ENCODE measurements at regions not wholly inside any gene's neighbourhood (a gene's known extent, or its start where the extent isn't known, plus 50 kb on each side); places are given as distances from the start of the nearest gene placed in this dataset.

GRCh38 chr7:81221527-81222217, 302.8 kb upstream of the SEMA3C start:
- Histone ChIP-seq H3K4me1 (ENCODE audit: insufficient read depth, low read length) (no peaks in the 10 kb centered on the region), H3K9me2 (replicated peaks; ENCODE audit: low read length) (no peaks in the 10 kb centered on the region), H4K20me1 (ENCODE audit: low read length) (no peaks in the 10 kb centered on the region), H3K79me2 (ENCODE audit: low read length) (no peaks in the 10 kb centered on the region), H3K4me2 (ENCODE audit: low read length) (no peak overlapping the region), H3K4me3 (ENCODE audit: low read length) (no peak overlapping the region), H3K9ac (ENCODE audit: low read length) (no peak overlapping the region), H3K27me3 (ENCODE audit: low read length) (no peaks in the 10 kb centered on the region), H3F3A (ENCODE audit: low read length, unreplicated experiment) (no peaks in the 10 kb centered on the region), H3K9me3 (ENCODE audit: low read length) (peaks cover 4% of the 10 kb centered on the region; the same call in 1 of the 2 replicates), H3K27ac (ENCODE audit: low read length) (no peak overlapping the region), H2AFZ (ENCODE audit: low read length) (no peak overlapping the region), H3K36me3 (ENCODE audit: low read depth, low read length) (no peaks in the 10 kb centered on the region)
- CTCF ChIA-PET = no interaction called here
- POLR2A ChIA-PET (ENCODE audit: unreplicated experiment) = no interaction called here
- ATAC-seq = no peak
- BruUV-seq (replicated peaks) = no TSS peak
- intact Hi-C loops (cut with micrococcal nuclease) = no loop called here
- DNase-seq = no peak
- TF ChIP-seq EZH2phosphoT487 (IDR thresholded peaks at IDR 0.05; ENCODE audit: borderline replicate concordance, low read length) = no peak
- no peak for TF ChIP-seq CTCF (conservative IDR thresholded peaks at IDR 0.05; ENCODE audit: low read depth, low read length)
- no peak for TF ChIP-seq EZH2 (IDR thresholded peaks at IDR 0.05; ENCODE audit: low read length, unreplicated experiment)

- no peak overlapping the region for H2AFZ ChIP-seq (ENCODE audit: low read length)
- CTCF ChIA-PET = no interaction called here
- H3F3A ChIP-seq (ENCODE audit: low read length, unreplicated experiment) = no peaks in the 10 kb centered on the region
- BruUV-seq (replicated peaks) = no TSS peak
- H3K9ac ChIP-seq (ENCODE audit: low read length) = no peak overlapping the region
- H3K4me2 ChIP-seq (ENCODE audit: low read length) = no peak overlapping the region
- H3K27me3 ChIP-seq (ENCODE audit: low read length) = no peaks in the 10 kb centered on the region
- POLR2A ChIA-PET (ENCODE audit: unreplicated experiment) = no interaction called here
- ATAC-seq = no peak
- H3K9me3 ChIP-seq (ENCODE audit: low read length) = no peaks in the 10 kb centered on the region
- no peaks in the 10 kb centered on the region for H3K36me3 ChIP-seq (ENCODE audit: low read depth, low read length)
- H3K27ac ChIP-seq (ENCODE audit: low read length) = no peak overlapping the region
- no peaks in the 10 kb centered on the region for H3K79me2 ChIP-seq (ENCODE audit: low read length)
- no peak overlapping the region for H3K4me3 ChIP-seq (ENCODE audit: low read length)
- no peaks in the 10 kb centered on the region for H3K9me2 ChIP-seq (replicated peaks; ENCODE audit: low read length)
- intact Hi-C loops (cut with micrococcal nuclease) = no loop called here
- no peak for DNase-seq
- H3K4me1 ChIP-seq (ENCODE audit: insufficient read depth, low read length) = no peaks in the 10 kb centered on the region
- no peaks in the 10 kb centered on the region for H4K20me1 ChIP-seq (ENCODE audit: low read length)
- TF ChIP-seq CTCF (conservative IDR thresholded peaks at IDR 0.05; ENCODE audit: low read depth, low read length) = no peak
- no peak for TF ChIP-seq EZH2 (IDR thresholded peaks at IDR 0.05; ENCODE audit: low read length, unreplicated experiment)
- no peak for TF ChIP-seq EZH2phosphoT487 (IDR thresholded peaks at IDR 0.05; ENCODE audit: borderline replicate concordance, low read length)
Measured at GRCh38 chr7:81218480-81219106, 299.7 kb upstream of the SEMA3C start.

- Histone ChIP-seq H3F3A (ENCODE audit: low read length, unreplicated experiment) (no peaks in the 10 kb centered on the region), H3K36me3 (ENCODE audit: low read depth, low read length) (no peaks in the 10 kb centered on the region), H3K9me3 (ENCODE audit: low read length) (no peaks in the 10 kb centered on the region), H3K9me2 (replicated peaks; ENCODE audit: low read length) (no peaks in the 10 kb centered on the region), H3K79me2 (ENCODE audit: low read length) (no peaks in the 10 kb centered on the region), H3K27ac (ENCODE audit: low read length) (no peak overlapping the region), H3K4me3 (ENCODE audit: low read length) (no peak overlapping the region), H3K9ac (ENCODE audit: low read length) (no peak overlapping the region), H2AFZ (ENCODE audit: low read length) (no peak overlapping the region), H3K4me2 (ENCODE audit: low read length) (no peak overlapping the region), H3K27me3 (ENCODE audit: low read length) (no peaks in the 10 kb centered on the region), H4K20me1 (ENCODE audit: low read length) (no peaks in the 10 kb centered on the region), H3K4me1 (ENCODE audit: insufficient read depth, low read length) (peaks cover 11% of the 10 kb centered on the region)
- ChIA-PET POLR2A (ENCODE audit: unreplicated experiment) (no interaction called here), CTCF (no interaction called here)
- ATAC-seq (no peak), DNase-seq (no peak)
- intact Hi-C loops (cut with micrococcal nuclease) = no loop called here
- no TSS peak for BruUV-seq (replicated peaks)
- TF ChIP-seq CTCF (conservative IDR thresholded peaks at IDR 0.05; ENCODE audit: low read depth, low read length) (no peak), EZH2phosphoT487 (IDR thresholded peaks at IDR 0.05; ENCODE audit: borderline replicate concordance, low read length) (no peak), EZH2 (IDR thresholded peaks at IDR 0.05; ENCODE audit: low read length, unreplicated experiment) (no peak)
Measured at GRCh38 chr7:81213394-81213793, 294.5 kb upstream of the SEMA3C start.
